Fibroblast of villous mesenchyme (primary cell): ENCODE measurements at regions not wholly inside any gene's neighbourhood (a gene's known extent, or its start where the extent isn't known, plus 50 kb on each side); places are given as distances from the start of the nearest gene placed in this dataset.

Source experiments
- DNase-seq: peaks from one replicate; pipeline ENCODE4 v3.0.0-alpha.2; 2010; ENCODE audit warnings: low read depth
- H3K4me3 ChIP-seq: 2 replicates; pipeline ENCODE4 v1.5.1; 2011; ENCODE audit warnings: low read depth, mild to moderate bottlenecking, low read length
- CTCF ChIP-seq: IDR thresholded peaks from 2 replicates; pipeline ENCODE4 v1.5.1; 2012; ENCODE audit warnings: low read depth, mild to moderate bottlenecking, low read length; ENCODE audit not compliant: insufficient read depth

GRCh38 chr10:35848412-35848811 lies 206.3 kb upstream of the FZD8 start:
- no peak for DNase-seq
- no peak overlapping the region for H3K4me3 ChIP-seq
- TF ChIP-seq CTCF = no peak

GRCh38 chr10:35844686-35845085 lies 202.6 kb upstream of the FZD8 start:
- no peak for DNase-seq
- TF ChIP-seq CTCF = no peak
- H3K4me3 ChIP-seq = no peak overlapping the region

- no peak for TF ChIP-seq CTCF
- H3K4me3 ChIP-seq = no peak overlapping the region
- DNase-seq = no peak
Measured at GRCh38 chr10:35843524-35844181, 201.6 kb upstream of the FZD8 start.

- TF ChIP-seq CTCF = no peak
- H3K4me3 ChIP-seq = no peak overlapping the region
- no peak for DNase-seq
Measured at GRCh38 chr10:35838054-35838453, 196.0 kb upstream of the FZD8 start.

- DNase-seq = no peak
- no peak for TF ChIP-seq CTCF
- no peak overlapping the region for H3K4me3 ChIP-seq
Measured at GRCh38 chr10:35835545-35835944, 193.4 kb upstream of the FZD8 start.

GRCh38 chr10:35834877-35835494 lies 192.9 kb upstream of the FZD8 start:
- H3K4me3 ChIP-seq = no peak overlapping the region
- DNase-seq = no peak
- TF ChIP-seq CTCF = no peak

- DNase-seq = no peak
- no peak for TF ChIP-seq CTCF
- no peak overlapping the region for H3K4me3 ChIP-seq
Measured at GRCh38 chr10:35827783-35828182, 185.7 kb upstream of the FZD8 start.
